ENCODE measurements at regions not wholly inside any gene's neighbourhood (a gene's known extent, or its start where the extent isn't known, plus 50 kb on each side); places are given as distances from the start of the nearest gene placed in this dataset.

DNA sequence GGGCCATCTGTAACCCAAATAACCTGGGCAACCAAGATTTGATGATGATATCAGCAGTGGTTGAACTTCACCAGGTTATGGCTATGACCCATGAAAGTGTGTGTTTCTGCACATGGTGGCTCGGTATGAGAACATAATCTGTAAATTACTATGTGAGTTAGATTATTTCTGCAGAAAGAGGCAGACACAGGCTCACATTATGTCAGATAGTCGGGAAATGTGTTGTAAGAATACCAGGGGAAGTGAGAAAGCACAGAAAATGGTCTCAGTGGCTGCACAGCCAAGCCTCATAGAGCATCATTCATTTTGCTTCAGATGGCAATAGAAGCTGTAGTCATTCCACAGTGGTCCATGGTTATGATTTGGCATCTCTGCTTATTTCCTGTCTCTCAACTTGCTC is 63.0 kb upstream of the RBPJ start:
- TF ChIP-seq CTCF (IDR thresholded peaks at IDR 0.05; ENCODE audit: low read depth, low read length, missing input control) (no peak), RAD21 (IDR thresholded peaks at IDR 0.05) (no peak)
- TF ChIP-seq, protein P1, sequence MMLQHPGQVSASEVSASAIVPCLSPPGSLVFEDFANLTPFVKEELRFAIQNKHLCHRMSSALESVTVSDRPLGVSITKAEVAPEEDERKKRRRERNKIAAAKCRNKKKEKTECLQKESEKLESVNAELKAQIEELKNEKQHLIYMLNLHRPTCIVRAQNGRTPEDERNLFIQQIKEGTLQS (IDR thresholded peaks at IDR 0.05) = no peak

All from liver (tissue), 3 donors.